NCI-H2081 (cell line): ENCODE measurements at regions not wholly inside any gene's neighbourhood (a gene's known extent, or its start where the extent isn't known, plus 50 kb on each side); places are given as distances from the start of the nearest gene placed in this dataset.

Experiments
- DNase-seq, 2 experiments: peaks; one replicate each; lab custom pipeline; 2025; lab: John Stamatoyannopoulos, UW

DNA sequence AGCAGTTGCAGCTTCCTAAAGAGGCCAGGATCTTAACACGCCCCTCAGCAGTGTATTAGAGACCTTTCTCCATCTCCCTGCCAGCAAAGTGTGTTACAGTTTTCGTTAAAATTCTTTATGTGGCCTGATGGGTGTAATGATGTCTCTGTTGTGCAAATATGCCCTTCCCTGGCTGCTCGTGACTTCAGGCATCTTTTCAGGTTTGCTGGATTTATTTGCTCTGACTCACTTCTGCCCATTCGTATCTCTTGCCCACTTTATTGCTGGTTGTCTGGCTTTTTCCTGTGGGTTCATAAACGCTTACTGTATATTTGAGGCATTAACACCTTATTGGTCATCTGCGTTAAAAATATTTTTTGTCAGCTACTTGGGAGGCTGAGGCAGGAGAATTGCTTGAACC lies 134.5 kb downstream of the ASB1 start:
- DNase-seq: no peak

DNA sequence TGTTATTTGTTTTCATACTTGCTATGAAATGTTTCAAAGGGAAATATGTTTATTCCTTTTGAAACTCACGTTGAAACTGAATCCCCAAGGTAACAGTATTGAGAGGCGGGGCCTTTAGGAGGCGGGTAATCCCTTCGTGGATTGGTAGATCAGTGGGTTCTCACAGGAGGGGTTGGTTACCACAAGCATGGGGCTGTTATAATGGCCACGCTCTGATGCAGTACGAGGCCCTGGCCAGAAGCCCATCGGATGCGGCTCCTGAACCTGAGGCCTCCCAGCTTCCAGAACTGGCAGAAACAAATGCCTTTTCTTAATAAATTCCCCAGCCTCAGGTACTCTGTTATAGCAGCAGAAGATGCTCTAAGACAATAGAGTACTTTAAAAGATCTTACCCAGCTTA lies 135.7 kb downstream of the ASB1 start:
- DNase-seq: no peak

DNA sequence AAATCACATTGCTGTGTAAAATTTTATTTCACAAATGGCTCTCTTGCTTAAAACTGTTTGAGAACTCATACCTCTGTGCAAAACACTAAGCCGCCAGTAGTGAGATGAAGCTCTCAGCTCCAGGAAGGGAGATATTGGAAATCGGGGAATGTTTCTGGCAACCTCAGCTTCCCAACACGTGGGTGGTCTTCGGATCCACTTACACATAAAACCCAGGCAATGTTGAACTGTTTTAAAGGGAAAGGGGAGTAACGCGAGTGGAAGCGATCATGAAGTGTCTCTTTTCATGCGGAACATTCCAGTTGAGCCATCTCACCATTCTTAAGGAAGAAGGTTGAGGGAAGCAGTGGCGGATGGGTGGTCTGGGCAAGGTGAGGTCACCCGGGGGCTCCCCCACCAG lies 136.8 kb downstream of the ASB1 start:
- no peak for DNase-seq

DNA sequence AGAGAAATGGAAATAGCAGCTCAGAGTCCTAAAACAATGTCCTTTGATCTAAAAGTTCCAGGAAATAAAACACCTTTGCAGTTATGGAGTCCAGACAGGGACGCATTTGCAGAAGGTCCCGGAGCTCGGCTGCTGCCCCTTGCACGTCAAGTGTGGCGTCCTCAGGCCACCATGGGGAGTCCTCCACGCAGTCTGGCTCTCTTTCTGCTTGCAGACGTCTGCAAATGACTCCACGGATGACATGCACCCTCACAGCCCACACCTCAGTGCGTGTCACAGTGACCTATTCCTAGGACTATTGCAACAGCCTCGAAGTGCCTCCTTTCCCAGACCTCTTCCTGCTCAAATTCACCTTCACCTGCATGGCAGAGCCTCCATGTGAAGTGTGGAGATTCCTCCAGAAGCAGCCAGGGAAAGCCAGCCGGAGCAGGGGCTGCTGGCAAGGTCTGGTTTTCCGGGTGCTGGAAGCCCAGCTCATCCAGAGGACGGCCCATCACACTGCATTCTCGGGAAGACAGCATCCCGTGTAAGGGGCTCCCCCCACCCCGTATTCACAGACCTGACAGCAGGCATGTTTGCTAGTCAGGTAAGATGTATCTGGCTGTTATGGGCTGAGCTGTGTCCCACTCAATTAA lies 137.7 kb downstream of the ASB1 start:
- DNase-seq: no peak

DNA sequence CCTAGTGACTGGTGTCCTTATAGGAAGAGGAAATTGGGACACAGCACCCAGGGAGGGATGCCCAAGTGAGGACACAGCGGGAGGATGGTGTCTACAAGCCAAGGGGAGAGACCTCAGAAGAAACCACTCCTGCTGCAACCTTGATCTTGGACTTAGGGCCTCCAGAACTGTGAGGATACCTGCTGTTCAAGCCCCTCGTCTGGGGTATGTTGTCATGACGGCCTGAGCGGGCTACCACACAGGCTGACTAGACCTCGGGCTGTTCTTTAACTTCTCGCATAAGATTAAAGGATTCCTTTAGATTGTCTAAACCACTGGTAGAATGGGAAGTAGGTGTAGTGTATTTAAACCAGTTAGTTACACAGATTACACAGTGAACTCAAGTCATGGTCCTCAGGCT lies 138.3 kb downstream of the ASB1 start:
- DNase-seq: no peak

DNA sequence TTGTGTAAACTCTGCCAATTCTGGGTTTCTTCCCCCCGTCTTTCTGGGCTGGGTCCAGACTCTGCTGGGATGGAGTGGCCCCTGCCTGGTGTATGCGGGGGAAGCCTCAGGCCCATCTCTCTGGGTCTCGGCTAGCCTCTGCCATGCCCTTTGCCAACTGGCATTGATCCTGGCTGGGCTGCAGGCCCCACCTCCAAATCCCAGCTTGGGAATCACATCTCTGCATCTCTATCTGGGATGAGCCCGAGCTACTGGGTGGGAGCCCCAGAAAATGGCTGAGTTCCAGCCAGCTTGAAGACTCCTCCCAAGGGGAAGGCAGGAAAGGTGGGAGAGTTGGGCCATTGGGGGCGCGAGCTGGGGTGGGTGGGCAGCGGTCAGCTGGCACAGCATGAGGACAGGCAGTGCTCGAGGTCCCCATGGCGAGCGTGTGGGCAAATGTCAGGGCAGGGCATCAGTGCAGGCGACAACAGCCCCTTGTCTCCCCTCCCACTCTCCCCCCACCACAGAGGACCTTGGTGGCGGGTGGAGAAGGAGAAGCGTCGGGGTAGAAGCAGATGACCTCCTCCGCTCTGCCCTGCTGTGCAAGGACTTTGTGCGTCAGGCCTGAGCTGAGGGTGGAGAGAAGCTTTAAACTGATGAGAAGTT lies 139.4 kb downstream of the ASB1 start:
- no peak for DNase-seq

DNA sequence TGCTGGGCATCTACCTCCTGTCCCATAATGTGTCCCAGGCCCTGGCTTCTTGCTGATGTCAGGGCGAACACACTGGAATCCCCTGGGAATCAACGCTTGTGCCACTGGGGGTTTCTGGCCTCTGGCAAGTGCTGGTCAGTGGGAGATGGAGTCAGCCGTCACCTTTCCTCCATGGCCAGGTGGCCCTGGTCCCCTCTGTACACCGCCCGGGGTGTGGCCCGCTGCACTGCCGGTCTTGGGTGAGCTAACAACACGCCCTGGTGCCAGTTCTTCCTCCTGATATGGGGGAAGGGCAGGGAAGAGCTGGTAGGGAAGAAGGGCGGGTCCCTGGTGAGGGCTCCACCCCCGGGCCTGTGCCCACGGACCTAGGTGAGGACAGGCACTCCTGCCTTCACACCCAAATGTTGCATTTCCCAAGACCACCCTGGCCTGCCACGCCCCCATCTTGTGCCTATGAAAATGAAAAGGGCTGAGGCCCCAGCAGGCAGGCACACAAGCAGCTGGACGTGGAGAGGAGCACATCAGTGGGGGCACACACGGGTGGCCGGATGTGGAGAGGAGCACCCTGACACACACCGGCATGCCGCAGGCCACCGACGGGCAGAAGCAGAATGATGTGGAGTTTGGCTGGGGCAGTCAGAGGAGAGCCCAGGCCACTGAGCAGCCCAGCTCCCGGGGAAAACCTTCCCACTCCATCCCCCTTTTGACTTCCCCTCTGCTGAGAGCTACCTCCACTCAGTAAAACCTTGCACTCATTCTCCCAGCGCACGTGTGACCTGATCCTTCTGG lies 140.5 kb downstream of the ASB1 start:
- DNase-seq: no peak

DNA sequence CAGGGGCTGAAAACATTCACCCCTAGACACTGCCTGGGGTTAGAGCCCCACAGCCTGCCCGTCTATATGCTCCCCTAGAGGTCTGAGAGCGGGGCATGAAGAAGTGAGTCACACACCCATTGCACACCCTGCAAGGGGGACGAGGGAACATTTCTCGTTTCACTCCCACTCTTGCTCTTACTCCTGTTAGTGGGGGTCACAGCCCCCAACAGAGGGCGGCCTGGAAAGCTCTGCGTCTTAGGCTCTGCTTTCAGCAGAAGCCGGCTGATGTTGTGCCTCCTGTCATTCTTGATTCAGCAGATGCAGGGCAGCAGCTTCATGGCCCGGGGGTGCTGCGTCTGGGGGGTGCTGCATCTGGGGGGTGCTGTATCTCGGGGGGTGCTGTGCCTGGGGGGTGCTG lies 141.3 kb downstream of the ASB1 start:
- DNase-seq: no peak

DNA sequence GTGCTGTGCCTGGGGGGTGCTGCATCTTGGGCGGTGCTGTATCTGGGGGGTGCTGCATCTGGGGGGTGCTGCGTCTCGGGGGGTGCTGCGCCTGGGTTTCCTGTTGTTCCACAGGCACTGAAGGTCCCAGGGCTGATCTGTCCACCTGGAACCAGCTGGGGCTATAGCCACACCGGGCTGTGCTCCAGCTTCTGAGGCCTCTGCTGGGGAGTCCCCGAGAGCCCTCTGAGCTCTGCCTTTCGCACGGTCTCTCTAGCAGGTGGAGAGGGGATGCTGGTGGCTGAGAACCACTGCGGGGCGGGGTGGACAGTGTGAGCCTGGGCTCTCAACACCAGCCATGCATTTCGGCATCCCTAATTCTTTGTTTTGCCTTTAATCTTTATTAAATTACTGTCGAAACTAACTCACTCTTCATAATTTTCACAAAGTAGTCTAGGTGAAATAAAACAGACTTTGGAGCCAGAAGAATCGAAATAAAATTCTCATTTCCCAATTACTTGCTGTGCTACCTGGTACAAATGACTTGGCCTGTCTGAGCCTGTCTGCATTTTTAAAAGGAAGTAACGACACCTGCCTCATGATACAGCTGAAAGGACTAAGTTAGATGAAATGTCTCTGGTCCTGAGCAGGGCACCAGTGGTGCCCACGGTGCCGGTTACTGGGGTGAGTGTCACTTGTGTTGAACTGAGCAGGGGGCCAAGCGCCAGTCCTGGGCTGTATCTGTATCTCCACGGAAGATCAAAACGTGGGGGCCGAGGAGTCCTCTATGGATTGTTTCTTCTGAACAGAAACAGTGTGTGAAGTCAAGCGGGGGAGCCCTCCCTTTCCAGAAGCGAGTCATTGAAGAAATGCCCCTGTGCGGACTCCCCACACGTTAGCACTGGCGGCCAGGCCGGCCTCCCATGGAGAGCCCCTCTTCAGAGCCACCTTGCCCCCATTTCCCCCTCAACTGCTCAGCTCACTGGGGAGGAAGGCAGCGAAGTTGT lies 142.0 kb downstream of the ASB1 start:
- no peak for DNase-seq

DNA sequence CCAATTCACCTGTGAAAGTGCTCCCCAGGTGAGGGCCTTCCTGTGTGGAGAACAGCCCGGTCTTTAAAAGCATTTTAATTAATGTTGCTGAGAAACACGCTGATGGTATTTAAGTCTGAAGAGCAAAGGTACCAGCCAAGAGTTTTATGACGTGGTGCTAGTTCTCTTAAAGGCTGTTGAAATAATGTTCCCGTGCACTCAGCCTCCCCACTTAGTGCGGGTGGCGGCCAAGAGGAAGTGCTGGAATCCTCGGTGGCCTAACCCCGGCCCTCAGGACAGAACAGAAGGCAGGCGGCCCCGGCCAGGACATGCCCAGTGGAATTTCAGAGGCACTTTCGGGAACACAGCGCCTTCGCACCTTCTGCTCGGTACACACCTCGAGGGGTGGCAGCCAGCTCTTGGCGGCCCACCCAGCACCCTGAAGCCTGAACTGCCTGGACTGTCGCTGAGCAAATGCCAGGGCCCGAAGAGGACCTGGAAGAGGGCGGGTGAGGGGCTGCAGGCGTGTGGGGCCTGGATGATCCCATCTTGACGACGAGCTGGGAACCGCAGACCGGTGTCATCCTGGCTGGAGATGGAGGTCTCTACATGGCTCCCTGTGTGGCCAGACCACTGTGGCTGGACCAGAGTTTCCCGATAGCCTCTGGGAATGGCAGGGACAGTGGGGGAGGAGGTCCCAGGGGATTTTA lies 142.9 kb downstream of the ASB1 start:
- no peak for DNase-seq

DNA sequence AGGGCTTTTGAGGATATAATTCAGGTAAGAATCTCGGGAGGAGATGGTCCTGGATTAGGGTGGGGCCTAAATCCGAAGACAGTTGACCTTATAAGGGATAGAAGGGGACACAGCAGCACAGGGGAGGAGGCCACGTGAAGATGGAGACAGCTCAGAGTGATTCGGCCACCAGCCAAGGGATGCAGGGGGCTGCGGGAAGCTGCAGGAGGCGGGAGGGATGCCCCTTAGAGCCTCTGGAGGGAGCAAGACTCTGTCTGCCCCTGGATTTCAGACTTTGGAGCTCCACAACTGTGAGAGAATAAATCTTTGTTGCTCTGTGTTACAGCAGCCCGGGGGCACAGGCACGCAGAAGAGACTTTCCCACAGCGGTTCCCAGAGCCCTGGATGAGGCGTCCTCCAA lies 143.7 kb downstream of the ASB1 start:
- no peak for DNase-seq

DNA sequence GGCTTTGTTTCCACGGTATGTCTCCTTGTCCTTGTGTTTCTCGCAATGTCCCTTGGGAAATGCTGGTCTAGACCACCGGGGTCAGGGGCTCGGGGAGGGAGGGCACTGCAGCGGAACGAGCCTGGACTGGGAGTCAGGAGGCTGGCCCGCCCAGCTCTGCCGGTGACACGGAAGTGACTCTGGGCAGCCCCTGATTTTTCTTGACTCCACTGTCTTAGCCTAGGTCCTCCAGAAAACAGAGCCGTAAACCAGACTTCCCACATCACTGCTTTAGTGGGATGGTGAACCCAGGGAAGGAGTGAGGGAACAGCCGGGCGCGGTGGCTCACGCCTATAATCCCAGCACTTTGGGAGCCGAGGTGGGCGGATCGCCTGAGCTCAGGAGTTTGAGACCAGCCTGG lies 144.2 kb downstream of the ASB1 start:
- no peak for DNase-seq

DNA sequence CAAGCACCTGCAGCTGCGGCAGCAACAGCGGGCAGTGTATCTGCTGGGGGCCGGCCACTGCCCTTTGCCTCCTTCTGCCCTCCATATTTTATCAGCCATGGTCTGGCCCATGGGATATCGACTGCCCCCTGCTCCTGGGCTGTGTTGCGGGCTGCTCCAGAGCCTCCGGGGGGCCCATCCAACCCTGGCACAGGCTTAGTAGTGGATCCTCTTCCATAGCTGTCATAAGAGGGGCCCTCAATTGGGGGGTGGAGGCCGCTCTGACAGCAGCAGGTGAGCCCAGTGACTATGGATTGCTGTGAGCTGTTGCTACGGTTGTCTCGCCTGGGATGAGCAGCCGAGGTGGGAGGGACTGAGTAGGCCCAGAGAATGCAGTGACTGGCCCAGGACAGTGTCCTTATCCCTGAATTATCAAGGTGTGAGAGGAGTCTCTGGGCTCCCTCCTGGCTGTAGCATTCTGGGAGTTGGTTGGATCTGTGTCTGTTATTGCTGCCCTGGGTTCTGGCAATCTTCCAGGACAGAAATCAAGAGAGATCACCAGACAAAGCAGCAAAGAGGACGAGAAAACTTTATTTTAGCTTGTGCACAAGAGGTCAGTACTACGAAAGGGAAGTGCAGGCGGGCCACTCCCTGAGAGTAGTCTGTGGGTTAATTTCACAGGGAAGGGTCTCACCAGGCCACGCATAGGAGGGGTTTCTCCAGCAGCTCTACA lies 145.1 kb downstream of the ASB1 start:
- DNase-seq: no peak

DNA sequence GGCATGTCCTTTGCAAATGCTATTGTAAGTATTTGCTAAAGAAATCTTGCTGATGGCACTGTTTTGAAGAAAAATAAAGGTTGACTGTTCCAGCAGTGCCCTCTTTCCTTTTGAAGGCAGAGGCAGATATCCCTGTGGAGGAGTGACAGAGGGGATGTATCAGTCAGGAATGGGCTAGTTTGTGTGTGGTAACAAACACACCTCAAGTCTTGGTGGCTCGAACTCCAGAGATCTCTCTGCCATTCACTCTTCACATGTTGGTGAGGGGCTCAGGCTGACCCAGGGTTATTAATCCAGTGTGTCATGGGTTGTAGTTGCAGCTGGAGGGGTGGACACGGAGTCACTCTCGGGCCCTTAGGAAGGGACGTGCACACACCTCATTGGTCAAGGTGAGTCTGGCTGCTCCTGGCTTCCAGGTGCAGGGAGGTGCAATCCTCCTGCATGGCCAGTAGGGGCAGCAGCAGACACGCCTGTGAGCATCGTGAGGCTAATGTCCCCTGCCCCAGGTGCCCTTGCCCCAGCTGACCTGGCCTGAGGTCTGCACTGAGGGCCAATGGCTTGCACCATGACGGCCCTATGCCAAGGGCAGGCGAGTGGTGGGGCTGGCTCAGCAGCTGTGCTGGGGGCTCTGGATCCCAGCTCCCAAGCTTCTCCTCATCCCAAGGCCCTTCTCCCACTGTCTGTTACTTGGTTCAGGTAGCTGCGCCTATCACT lies 146.5 kb downstream of the ASB1 start:
- no peak for DNase-seq

DNA sequence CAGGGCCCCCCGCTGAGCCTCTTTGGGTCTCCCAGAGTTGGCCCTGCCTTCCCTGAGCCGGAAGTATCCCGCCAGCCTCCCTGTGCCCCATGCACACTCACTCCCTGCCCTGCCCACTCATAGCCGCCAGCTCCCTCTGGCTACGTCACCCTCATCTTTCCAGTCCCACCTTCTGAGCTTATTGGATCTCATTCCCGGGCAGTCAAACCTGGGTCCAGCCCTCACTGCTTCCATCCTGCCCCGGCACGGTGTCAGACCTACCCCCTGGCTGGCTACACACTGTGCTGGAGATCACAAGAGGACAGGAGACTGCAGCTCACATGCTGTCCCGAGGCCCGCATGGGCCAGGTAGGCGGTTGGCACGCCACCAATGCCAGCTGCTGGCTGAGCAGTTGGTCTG lies 147.2 kb downstream of the ASB1 start:
- DNase-seq: no peak

DNA sequence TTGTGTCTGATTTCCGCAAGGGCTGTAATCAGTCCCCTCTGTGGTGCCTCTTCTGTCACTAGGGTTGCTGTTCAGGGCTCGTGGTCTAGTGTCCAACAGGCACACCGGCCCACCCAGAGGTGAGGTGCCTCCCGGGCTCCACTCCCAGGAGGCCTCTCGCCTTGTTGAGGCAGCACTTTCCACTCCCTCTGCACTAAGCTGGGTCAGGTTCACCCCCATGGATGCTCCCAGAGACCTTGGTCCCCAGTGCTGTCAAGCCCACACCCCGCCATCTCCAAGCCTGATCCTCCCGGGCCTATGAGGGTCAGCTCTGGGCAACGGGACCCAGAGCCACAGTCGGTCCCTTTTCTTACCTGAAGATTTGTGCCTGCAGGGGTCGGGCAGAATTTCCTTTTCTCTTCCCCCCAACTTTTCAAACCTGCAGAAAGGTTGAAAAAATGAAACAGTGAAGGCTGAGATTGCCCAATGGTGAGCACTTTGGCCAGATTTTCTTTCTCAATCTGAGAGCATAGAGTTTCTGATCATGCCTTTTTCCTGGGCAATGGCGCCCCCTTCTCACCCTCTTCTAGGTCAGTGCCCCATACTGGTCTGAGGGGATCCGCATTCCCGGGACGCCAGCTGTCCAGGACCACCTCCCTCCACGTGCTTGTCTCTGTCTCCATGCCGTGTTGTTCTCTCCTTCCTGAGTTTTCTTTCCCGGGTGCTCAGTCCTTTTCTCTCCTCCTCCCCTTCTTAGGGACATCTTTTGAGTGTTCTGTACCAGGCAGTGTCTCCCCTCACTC lies 148.0 kb downstream of the ASB1 start:
- no peak for DNase-seq

DNA sequence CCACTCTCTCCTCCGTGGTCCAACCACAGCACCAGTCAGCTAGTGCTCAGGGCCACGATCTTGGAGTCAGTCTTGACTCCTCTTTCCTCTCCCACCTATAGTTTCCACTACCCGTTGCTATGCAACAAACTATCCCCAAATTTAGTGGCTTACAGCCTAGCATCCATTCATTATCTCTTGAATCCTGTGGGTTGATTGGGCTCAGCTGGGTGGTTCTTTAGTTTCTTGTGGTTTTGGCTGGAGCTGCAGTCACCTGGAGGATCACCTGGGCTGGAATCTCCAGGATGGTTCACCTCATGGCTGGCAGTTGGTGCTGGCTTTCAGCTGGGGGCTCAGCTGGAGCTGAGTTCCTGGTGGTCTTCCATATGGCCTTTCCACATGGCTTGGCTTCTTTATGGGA lies 149.9 kb downstream of the ASB1 start:
- no peak for DNase-seq

DNA sequence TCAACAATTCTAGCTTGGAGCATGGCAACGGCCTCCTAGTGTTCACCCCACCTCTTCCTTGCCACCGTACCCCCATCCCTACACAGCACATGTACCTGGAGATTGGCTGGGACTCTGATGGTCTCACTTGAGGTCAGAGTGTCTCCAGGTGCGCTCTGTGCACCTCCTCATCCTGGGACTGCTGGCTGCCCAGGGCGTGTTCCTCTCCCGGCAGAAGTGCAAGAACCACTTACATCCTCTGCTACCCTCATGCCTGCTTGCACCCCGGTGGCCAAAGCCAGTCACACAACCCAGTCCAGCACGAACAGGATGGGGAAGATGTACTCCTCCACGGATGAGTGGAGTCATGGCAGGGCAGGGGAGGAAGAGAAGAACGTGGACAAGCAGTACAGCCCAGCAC lies 151.5 kb downstream of the ASB1 start:
- no peak for DNase-seq

DNA sequence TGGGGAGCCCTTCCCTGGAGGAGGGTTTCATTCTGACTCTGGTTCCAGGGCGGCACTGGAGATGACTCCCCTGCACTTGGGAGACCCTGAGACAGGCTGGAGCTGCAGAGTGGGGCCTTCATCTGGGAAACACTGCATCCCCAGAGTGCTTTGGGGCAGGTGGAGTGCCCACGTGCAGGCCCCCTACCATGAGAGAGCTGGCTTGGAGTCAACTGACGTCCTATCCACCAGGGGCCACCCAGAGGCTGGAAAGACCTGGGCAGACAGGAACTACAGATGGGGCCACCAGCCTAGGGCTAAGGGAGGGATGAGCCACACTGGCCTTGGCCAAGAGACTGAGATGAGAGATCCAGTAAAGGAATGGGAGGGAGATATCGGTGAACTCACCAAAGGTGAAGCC lies 153.8 kb downstream of the ASB1 start:
- DNase-seq: no peak

DNA sequence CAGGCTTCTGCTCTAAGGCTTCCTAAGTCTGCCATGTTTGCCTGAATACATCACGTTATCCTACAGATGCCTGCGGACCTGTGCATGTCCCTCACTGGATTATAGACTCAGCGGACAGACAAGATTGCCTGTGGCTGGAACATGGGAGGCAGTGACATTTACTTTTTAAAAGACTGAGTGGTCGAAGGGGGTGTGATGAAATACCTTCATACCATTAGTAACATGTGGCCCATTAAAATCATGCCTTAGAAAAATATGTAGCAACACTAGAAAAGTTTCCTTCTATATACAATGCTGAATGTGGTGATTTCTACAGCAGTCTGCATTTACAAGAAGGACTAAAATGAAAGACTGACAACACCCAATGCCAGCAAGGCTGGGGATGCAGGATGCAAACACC lies 154.4 kb downstream of the ASB1 start:
- no peak for DNase-seq
